ENCODE measurements at regions not wholly inside any gene's neighbourhood (a gene's known extent, or its start where the extent isn't known, plus 50 kb on each side); places are given as distances from the start of the nearest gene placed in this dataset.

GRCh38 chr2:43124687-43125057, 101.7 kb downstream of the ZFP36L2 start:
- no peak for TF ChIP-seq RBBP5 (conservative IDR thresholded peaks at IDR 0.05)
- TF ChIP-seq ZBTB33 (IDR thresholded peaks at IDR 0.05) = no peak
- no peak for TF ChIP-seq SIN3A (IDR thresholded peaks at IDR 0.05; ENCODE audit: low read depth, low read length)
- TF ChIP-seq SKIL (IDR thresholded peaks at IDR 0.05; ENCODE audit: low read depth, poor library complexity, severe bottlenecking) = no peak
- no peak for TF ChIP-seq RFX5 (IDR thresholded peaks at IDR 0.05; ENCODE audit: low read depth, low read length)
- no peak for TF ChIP-seq STAT1 (conservative IDR thresholded peaks at IDR 0.05)
- no peak for TF ChIP-seq TCF12 (IDR thresholded peaks at IDR 0.05; ENCODE audit: low read depth, low read length)
- no peak for TF ChIP-seq FOS (IDR thresholded peaks at IDR 0.05; ENCODE audit: borderline replicate concordance, extremely low read depth, insufficient read length)
- no peak for TF ChIP-seq TAF1 (IDR thresholded peaks at IDR 0.05; ENCODE audit: borderline replicate concordance, low read depth, low read length)
- TF ChIP-seq SP1 (IDR thresholded peaks at IDR 0.05; ENCODE audit: low read depth, low read length) = no peak
- no peak for TF ChIP-seq POLR2AphosphoS5 (IDR thresholded peaks at IDR 0.05; ENCODE audit: low read length)
- no peak for TF ChIP-seq CTCF (IDR thresholded peaks at IDR 0.05 in 2 of 3, conservative IDR thresholded peaks at IDR 0.05 in 1 of 3; ENCODE audit: control insufficient read depth in 2 of 3, extremely low read depth in 1 of 3, insufficient read depth in 1 of 3, low read depth in 3 of 3, low read length in 3 of 3)
